Coronary artery (tissue), 2 donors: ENCODE measurements at regions not wholly inside any gene's neighbourhood (a gene's known extent, or its start where the extent isn't known, plus 50 kb on each side); places are given as distances from the start of the nearest gene placed in this dataset.

Source experiments
- DNase-seq: peaks from one replicate; pipeline ENCODE4 v3.0.0-alpha.2; 2017; ENCODE audit warnings: low spot score
- H3K27ac ChIP-seq, 2 donors: fragments of 200-600 bp; sonication (generic); one replicate each; pipeline ENCODE4 v1.5.1; 2016 to 2019
- H3K4me3 ChIP-seq: fragments of 200-600 bp; sonication (generic); 2 replicates; pipeline ENCODE4 v1.5.1; 2016; ENCODE audit warnings: mild to moderate bottlenecking, moderate library complexity
- TF ChIP-seq, protein P1 (sequence below): fragments of 200-600 bp; sonication (generic); IDR thresholded peaks from one replicate; pipeline ENCODE4 v1.5.1; 2019; ENCODE audit warnings: antibody characterized with exemption

DNA sequence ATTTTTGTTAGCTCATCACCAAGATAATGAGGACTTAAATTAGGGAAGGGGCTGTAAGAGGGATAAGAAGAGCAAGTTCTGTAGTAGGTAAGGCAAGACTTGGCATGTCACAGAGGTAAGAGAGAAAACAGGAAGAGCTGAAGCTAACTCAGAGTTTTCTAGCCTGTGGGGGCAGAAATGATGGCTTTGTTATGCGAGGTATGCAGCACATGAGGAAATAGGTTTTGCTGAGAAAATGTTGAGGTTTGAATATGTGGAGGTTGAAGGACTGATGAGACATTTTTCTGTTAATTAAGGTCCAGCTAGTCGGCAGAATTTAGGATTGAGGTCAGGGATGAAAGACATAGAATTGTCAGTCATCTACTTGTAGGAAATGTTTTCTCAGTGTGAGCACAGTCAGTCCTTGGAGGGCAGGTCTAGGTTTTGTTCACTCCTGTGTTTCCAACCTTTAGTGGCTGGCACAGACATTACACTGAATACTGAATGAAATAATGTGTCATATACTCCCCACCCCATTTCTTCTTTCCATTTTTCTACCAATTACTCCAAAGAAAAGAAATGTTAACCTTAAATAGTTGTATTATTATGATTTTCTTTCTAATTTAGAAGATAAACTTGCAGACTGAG, 154.0 kb upstream of the AADAT start:
- DNase-seq = no peak
- no peak overlapping the region for H3K4me3 ChIP-seq
- TF ChIP-seq, protein P1, sequence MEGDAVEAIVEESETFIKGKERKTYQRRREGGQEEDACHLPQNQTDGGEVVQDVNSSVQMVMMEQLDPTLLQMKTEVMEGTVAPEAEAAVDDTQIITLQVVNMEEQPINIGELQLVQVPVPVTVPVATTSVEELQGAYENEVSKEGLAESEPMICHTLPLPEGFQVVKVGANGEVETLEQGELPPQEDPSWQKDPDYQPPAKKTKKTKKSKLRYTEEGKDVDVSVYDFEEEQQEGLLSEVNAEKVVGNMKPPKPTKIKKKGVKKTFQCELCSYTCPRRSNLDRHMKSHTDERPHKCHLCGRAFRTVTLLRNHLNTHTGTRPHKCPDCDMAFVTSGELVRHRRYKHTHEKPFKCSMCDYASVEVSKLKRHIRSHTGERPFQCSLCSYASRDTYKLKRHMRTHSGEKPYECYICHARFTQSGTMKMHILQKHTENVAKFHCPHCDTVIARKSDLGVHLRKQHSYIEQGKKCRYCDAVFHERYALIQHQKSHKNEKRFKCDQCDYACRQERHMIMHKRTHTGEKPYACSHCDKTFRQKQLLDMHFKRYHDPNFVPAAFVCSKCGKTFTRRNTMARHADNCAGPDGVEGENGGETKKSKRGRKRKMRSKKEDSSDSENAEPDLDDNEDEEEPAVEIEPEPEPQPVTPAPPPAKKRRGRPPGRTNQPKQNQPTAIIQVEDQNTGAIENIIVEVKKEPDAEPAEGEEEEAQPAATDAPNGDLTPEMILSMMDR = no peak
- no peak overlapping the region for H3K27ac ChIP-seq

DNA sequence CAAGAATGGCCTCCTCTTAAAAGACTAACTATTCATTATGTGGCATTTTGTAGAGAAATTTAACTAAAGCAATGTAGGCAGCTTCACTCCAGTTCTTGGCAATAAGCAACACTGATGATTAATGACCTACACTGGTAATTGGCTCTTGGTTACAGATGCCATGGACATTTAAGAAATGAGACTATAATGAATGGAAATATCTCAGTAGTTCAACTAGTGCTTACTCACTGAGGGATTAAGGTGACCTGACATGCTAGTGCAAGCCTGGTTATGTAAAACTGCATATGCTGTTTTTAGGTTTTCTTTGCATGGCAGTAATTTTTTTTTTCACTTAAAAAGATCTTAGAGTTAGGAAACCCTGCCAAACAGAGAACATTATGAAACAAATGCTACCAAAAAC, 152.7 kb upstream of the AADAT start:
- no peak overlapping the region for H3K27ac ChIP-seq
- no peak overlapping the region for H3K4me3 ChIP-seq
- TF ChIP-seq, protein P1 = no peak
- no peak for DNase-seq

DNA sequence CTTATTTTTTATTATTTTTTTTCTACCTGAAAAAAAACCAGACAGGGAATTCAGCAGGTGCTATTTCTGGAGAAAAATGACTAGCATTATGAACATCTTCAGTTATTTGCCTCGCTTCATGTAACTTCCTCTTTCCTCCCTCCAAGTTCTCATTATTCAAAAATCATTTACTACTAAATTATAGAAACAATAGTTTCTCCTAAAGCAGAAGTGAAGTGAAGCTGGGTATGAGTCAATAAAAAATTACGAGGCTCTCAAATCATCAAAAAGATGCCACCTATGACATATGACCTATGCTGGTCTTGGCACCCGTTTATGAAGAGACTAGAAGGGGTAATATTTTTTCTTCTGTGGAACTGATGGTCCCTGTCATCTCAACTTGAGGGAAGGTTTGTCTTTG, 145.0 kb upstream of the AADAT start:
- H3K27ac ChIP-seq = no peak overlapping the region
- DNase-seq = no peak
- TF ChIP-seq, protein P1 = no peak
- H3K4me3 ChIP-seq = no peak overlapping the region

DNA sequence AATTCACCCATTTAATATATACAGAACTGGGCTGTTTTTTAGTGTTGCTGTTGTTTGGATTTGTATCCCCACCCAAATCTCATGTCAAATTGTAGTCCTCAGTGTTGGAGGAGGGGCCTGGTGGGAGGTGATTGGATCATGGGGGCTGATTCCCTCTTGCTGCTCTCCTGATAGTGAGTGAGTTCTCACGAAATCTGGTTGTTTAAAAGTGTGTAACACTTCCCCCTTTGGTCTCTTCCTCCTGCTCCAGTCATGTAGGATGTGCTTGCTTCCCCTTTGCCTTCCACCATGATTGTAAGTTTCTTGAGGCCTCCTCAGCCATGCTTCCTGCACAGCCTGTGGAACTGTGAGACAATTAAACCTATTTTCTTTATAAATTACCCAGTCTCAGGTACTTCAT, 141.6 kb upstream of the AADAT start:
- no peak for DNase-seq
- Histone ChIP-seq H3K27ac (no peak overlapping the region), H3K4me3 (no peak overlapping the region)
- TF ChIP-seq, protein P1 = no peak

DNA sequence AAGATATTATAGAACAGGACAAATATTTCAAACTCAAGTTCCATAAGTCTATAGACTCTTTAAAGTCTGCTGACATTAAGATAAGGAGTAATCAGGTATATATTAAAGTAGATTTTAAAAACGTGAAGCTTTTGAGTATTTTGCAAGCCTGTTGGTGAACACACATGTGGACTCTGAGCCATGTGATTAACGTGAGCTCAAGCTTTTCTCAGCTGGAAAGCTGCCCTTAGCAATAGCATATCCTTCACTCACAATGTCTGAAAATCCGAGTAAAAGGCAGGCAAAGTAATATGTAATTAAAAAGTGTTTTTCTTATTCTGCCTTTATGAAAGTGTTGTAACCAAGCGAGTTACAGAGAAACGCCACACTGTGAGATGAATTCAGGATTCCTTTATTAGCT, 140.5 kb upstream of the AADAT start:
- DNase-seq = no peak
- TF ChIP-seq, protein P1 = no peak
- Histone ChIP-seq H3K4me3 (no peak overlapping the region), H3K27ac (no peak overlapping the region)

DNA sequence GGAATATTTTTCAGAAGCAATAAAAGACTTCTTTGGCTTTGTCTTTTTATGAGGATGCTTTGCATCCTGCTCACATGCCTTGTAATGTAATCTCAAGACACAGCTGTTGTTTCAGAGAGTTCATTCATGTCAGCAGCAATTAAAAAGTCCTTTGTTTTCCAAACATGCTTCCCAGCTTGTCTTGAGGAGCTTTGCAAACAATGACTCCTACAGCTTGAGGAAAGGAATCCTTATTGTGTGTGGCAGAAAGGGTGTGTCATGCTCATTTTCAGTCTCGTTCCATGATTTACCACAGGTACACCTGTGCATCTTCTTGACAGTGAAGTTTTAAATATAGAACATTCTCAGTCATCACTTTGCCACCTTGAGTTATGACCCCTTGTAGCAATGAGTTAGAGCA, 139.2 kb upstream of the AADAT start:
- Histone ChIP-seq H3K4me3 (no peak overlapping the region), H3K27ac (no peak overlapping the region)
- DNase-seq = no peak
- TF ChIP-seq, protein P1 = no peak

DNA sequence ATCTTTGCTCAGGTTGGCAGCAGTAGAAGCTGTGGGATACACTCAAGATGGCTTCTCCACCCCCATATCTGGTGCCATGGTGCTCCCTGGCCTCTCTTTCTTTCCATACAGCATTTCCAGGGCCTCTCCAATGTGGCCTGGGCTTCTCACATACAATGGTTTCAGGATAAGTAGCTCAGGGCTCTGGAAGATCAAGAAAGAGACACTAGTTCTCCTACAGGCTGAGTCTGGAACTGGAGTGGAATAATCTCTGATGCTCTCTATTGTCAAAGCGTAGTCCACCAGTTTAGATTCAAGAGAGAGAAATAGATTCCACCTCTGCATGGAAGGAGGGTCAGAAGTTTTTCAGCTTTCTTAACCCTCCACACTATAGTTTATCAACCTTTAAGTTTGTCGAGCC, 138.2 kb upstream of the AADAT start:
- TF ChIP-seq, protein P1 = no peak
- no peak for DNase-seq
- Histone ChIP-seq H3K4me3 (no peak overlapping the region), H3K27ac (no peak overlapping the region)
